ENCODE measurements at regions not wholly inside any gene's neighbourhood (a gene's known extent, or its start where the extent isn't known, plus 50 kb on each side); places are given as distances from the start of the nearest gene placed in this dataset.

DNA sequence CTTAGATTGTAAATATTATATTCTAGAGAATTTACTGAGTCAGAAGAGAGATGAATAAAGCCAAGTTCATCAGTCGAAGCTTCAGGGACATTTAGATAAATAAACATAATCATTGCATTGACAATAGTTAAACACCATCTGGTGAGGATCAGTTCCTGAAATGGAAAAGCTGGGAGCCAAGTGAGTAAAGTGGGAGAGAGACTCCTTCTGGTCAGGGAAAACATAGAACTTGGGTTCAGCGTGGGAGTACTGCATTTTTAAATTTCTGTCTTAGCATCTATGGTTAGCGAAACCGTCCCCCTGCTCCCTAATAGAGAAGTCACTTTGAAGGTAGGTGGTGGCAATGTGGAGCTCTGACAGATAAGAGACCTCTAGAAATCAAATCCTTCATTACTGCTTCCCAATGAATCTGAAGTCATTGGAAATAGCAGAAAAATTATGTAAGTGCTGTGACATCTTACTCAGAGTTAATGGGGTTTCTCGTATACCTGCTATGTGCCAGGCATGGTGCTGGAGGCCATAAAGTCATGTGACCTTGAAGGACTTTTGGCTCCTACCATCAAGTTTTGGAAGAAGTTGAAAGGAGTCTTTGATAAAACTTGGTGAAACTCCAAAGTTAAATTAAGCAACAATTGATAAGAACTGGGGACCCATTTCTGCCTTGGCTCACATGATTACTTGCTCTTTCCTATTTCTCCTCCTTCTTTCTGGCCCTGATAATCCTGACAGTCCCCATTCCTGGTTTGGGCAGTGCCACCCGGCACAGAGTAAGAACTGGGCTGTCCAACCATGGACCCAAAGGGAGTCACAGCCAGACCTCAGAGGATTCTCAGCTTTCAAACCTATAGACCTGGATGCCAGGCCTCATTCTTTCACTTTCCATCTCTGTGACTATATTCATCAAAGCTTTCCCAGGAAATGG lies 211.2 kb downstream of the C7orf25 start:
- Mint-ChIP-seq H3K27ac (ENCODE audit: low read depth) (no peak overlapping the region), H3K27me3 (no peaks in the 10 kb centered on the region), H3K9me3 (peaks cover 5% of the 10 kb centered on the region), H3K4me1 (no peaks in the 10 kb centered on the region), H3K36me3 (ENCODE audit: insufficient read depth) (no peaks in the 10 kb centered on the region), H3K4me3 (no peak overlapping the region)
- DNase-seq (ENCODE audit: low spot score in 2 of 2) (no peak), ATAC-seq (replicated peaks; ENCODE audit: extremely low read depth, poor library complexity, severe bottlenecking) (no peak)

DNA sequence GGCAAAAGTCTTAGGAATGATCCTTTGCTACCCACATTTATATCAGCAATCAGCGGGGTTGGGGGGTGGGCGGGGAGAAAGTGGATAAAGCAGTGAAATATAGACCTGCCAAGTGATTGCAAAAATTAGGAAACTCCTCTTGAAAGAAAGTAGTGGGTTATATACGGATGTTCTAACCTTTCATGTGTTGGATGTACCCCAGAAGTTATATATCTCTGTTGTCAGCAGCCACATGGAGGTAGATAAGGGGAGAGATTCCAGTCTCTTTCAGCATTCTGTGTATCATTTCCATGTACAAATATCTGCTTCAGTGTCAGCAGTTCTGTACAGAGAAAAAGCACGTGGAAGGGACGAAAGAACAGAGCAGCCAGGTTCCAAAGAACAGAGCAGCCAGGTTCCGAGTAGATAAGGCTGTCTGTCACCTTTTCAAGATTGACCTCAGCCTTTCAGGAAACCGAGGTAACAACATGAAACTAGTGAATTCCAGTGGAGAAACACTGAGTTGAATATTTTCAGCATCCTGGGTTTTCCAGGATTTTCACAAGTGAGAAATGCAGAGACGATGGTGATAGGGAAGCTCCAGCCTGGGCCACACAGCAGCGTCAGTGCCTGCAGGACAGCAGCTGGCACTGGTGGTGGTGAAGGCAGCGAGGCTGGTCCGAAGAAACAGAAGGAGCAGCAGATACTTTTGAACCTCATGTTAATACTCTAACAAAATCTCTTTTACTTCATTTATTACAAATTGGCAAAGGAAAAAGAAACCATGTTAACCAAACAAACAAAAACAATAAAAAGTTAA lies 212.3 kb downstream of the C7orf25 start:
- Mint-ChIP-seq H3K27ac (ENCODE audit: low read depth) (no peak overlapping the region), H3K4me3 (no peak overlapping the region)
- ATAC-seq (replicated peaks; ENCODE audit: extremely low read depth, poor library complexity, severe bottlenecking), result no peak

DNA sequence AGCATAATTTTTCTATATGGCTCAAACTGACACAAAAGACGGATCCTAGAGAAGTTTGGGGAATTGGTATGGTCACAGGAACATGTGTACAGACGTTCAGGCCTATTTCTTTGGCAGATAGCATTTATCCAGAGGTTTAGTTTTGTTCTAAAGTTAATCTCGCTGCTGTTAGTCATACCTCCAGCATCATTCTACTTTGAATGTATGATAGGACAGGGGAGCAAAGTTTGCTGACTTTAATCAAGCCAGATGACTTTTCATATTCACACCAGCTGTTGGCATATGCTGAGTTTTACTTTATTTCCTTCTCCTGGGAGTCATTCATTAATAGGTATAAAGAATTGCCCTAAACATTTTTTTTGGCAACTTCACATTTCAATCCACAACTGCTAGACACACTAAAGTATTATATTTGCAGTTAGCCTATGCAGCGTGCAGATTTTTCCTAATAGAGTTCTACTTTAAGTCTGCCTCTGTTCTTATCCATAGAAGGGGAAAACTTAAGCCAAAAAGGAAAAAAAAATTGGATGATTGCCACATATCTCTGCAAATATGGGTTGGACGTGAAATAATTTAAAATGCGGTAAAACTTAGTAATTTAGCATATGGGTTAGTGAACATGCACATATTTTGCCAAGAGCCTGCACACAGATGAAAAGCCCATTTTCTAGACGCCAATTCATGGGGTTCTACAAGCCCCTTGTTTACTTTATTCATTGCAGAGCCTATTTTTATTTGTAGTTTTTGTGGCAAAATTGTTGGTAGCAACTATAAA lies 213.1 kb downstream of the C7orf25 start:
- DNase-seq (ENCODE audit: low spot score in 2 of 2) (no peak), ATAC-seq (replicated peaks; ENCODE audit: extremely low read depth, poor library complexity, severe bottlenecking) (no peak)
- no peaks in the 10 kb centered on the region for H3K4me1 Mint-ChIP-seq
- H3K9me3 Mint-ChIP-seq, result peaks cover 5% of the 10 kb centered on the region
- no peak overlapping the region for H3K4me3 Mint-ChIP-seq
- no peak overlapping the region for H3K27ac Mint-ChIP-seq (ENCODE audit: low read depth)
- H3K36me3 Mint-ChIP-seq (ENCODE audit: insufficient read depth), result no peaks in the 10 kb centered on the region
- no peaks in the 10 kb centered on the region for H3K27me3 Mint-ChIP-seq

More for the DNA sequence above, 212.3 kb downstream of the C7orf25 start:
- H3K36me3 Mint-ChIP-seq (ENCODE audit: insufficient read depth), result no peaks in the 10 kb centered on the region
- H3K4me1 Mint-ChIP-seq, result no peaks in the 10 kb centered on the region
- peaks cover 5% of the 10 kb centered on the region for H3K9me3 Mint-ChIP-seq
- DNase-seq (ENCODE audit: low spot score in 2 of 2), result no peak
- no peaks in the 10 kb centered on the region for H3K27me3 Mint-ChIP-seq

DNA sequence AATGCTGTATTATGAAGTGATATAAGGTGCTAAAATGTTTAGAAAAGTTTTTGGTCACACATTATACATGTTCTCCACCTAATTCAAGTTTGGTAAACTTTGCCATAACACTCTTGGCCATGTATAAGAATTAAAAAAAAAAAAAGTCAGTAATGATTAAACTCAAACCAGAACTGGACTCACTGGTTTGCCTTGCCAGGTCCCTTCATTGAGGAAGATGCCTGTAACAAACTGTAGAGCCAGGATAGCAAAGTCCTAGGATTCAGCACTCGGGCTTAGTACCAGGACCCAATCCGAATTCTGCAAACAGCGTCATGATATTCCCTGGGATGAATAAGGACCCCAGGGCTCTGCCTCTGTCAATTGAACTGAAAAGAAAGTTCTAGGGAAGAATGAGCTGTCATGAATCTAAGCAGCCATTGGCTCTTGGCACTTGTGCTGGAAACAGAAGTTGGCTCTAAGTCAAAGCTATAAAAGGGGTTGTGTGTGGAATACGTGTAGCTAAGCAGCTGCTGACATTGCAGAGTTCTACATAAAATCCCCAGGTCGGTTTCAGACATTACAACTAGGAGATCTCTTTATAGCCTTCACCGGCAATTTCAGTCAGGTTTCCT lies 216.9 kb downstream of the C7orf25 start:
- Mint-ChIP-seq H3K4me3 (no peak overlapping the region), H3K36me3 (ENCODE audit: insufficient read depth) (no peaks in the 10 kb centered on the region), H3K27ac (ENCODE audit: low read depth) (no peak overlapping the region), H3K9me3 (peaks cover 5% of the 10 kb centered on the region), H3K27me3 (no peaks in the 10 kb centered on the region), H3K4me1 (no peaks in the 10 kb centered on the region)
- DNase-seq (ENCODE audit: low spot score in 2 of 2), result no peak
- ATAC-seq (replicated peaks; ENCODE audit: extremely low read depth, poor library complexity, severe bottlenecking), result no peak

DNA sequence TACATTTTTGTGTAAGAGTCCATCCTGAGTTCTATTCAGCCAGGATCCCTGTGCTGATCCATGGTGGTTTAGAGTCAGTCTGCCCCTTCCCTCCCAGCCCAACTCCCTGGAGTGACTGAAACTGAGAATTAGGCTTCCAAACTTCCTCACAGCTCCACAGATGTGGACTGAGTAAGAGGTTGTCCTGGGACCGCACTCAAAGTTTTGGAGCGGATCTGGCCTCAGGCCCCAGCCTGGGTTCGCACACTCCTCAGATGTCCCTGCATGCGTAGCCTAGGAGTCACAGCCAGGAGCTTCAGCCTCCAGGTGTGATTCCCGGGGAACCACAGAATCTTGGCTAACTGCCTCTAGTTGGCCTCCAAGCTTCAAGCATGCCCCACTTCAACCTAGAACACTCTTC lies 218.1 kb downstream of the C7orf25 start:
- no peaks in the 10 kb centered on the region for H3K4me1 Mint-ChIP-seq
- peaks cover 5% of the 10 kb centered on the region for H3K9me3 Mint-ChIP-seq
- DNase-seq (ENCODE audit: low spot score in 2 of 2), result no peak
- no peaks in the 10 kb centered on the region for H3K27me3 Mint-ChIP-seq
- no peak overlapping the region for H3K27ac Mint-ChIP-seq (ENCODE audit: low read depth)
- no peak overlapping the region for H3K4me3 Mint-ChIP-seq
- no peak for ATAC-seq (replicated peaks; ENCODE audit: extremely low read depth, poor library complexity, severe bottlenecking)
- H3K36me3 Mint-ChIP-seq (ENCODE audit: insufficient read depth), result no peaks in the 10 kb centered on the region

DNA sequence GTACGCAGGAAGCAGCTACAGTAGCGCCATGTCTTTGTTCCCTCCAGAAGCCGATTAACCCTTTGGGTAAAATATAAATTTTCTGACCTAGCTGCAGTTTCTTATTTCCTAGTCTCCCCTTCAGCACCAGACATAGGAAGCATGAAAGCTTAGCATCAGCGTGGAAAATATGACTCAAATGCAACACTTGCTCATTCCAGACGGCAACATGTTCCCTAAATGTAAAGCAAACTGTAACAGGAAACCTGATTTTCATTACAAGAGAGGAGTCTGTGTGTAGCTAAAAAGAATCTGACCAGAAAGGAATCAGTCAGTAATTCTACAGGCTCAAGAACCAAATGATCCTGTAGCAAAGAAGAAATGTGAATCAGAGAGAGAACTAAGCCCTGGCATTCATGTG lies 219.2 kb downstream of the C7orf25 start:
- H3K36me3 Mint-ChIP-seq (ENCODE audit: insufficient read depth), result no peaks in the 10 kb centered on the region
- no peak for DNase-seq (ENCODE audit: low spot score in 2 of 2)
- no peak overlapping the region for H3K27ac Mint-ChIP-seq (ENCODE audit: low read depth)
- ATAC-seq (replicated peaks; ENCODE audit: extremely low read depth, poor library complexity, severe bottlenecking), result no peak
- no peak overlapping the region for H3K4me3 Mint-ChIP-seq
- peaks cover 5% of the 10 kb centered on the region for H3K9me3 Mint-ChIP-seq
- H3K4me1 Mint-ChIP-seq, result no peaks in the 10 kb centered on the region
- no peaks in the 10 kb centered on the region for H3K27me3 Mint-ChIP-seq

DNA sequence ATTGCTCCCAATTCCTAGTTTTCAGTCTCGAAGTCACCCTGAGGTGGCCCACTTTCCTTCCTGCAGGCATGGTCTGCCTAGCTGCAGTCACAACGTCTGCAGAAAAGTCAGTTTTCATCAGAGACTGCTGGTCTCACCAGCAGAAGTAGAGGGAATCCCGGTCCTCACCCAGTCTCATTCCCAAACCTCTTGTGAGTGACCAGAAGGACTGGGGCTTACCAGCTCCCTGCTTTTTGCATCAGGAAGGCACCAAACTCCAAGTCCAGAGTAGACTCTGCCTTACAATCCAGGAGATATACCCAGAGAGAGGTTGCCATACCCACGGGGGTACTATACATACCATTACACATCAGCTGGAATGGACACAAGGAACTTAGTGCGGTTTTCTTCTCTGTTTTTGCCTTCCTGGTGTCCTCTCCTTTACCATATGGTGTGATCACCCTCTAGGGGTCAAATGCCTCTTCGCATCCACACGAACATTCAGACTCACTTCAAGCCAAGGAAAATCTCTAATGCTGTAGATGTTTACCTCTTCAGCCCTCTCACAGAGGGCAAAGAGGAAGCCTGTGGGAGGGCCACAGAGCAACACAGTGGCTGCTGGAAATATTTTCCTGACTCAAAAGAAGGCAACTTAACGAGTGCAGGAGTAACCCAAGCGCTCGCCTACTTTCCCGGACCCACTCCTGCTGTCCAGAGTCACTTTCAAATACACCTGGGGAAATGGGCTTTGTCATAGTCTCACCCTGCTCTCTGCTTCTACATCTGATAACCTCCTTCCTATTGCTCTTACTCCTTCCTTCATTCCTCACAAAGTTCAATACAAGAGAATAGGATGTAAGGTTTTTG lies 220.9 kb downstream of the C7orf25 start:
- no peaks in the 10 kb centered on the region for H3K36me3 Mint-ChIP-seq (ENCODE audit: insufficient read depth)
- H3K27me3 Mint-ChIP-seq, result no peaks in the 10 kb centered on the region
- H3K27ac Mint-ChIP-seq (ENCODE audit: low read depth), result no peak overlapping the region
- H3K4me3 Mint-ChIP-seq, result no peak overlapping the region
- H3K4me1 Mint-ChIP-seq, result no peaks in the 10 kb centered on the region
- ATAC-seq (replicated peaks; ENCODE audit: extremely low read depth, poor library complexity, severe bottlenecking), result no peak
- DNase-seq (ENCODE audit: low spot score in 2 of 2), result no peak
- H3K9me3 Mint-ChIP-seq, result no peaks in the 10 kb centered on the region

DNA sequence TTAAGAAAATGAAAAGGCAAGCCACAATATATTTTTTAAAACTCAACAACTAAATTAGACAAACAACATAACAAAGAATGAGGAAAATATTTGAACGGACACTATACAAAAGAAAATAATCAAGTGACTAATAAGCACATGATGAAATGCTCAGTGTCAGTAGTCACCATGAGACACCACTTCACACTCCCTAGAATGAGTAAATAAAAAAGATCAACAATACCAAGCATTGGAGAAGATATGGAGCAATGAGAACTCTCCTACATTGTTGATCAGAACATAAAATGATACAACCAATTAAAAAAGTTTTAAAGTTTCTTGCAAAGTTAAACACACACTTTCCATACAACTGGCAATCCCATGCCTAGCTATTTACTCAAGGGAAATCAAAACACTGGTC lies 222.2 kb downstream of the C7orf25 start:
- H3K27me3 Mint-ChIP-seq, result peaks cover 12% of the 10 kb centered on the region
- ATAC-seq (replicated peaks; ENCODE audit: extremely low read depth, poor library complexity, severe bottlenecking), result no peak
- no peak overlapping the region for H3K27ac Mint-ChIP-seq (ENCODE audit: low read depth)
- H3K36me3 Mint-ChIP-seq (ENCODE audit: insufficient read depth), result no peaks in the 10 kb centered on the region
- no peak overlapping the region for H3K4me3 Mint-ChIP-seq
- peaks cover 3% of the 10 kb centered on the region for H3K9me3 Mint-ChIP-seq
- H3K4me1 Mint-ChIP-seq, result no peaks in the 10 kb centered on the region
- DNase-seq (ENCODE audit: low spot score in 2 of 2), result no peak

DNA sequence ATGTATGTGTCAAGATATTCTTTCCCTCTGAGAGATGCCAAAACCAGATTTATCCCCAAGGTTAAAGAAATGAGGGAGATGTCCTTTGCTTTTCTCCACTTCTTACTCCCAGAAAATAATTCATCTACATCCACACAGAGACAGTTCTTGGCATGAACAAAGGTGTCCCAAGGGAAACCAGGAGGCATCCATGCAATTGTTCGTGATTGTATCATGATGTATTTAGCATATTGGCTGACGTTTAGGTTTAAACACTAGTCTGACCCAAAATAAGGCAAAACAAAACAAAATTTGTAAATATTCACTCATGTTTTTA lies 223.9 kb downstream of the C7orf25 start:
- ATAC-seq (replicated peaks; ENCODE audit: extremely low read depth, poor library complexity, severe bottlenecking) (no peak), DNase-seq (ENCODE audit: low spot score in 2 of 2) (no peak)
- H3K27me3 Mint-ChIP-seq, result peaks cover 21% of the 10 kb centered on the region
- no peaks in the 10 kb centered on the region for H3K36me3 Mint-ChIP-seq (ENCODE audit: insufficient read depth)
- H3K27ac Mint-ChIP-seq (ENCODE audit: low read depth), result no peak overlapping the region
- peaks cover 14% of the 10 kb centered on the region for H3K9me3 Mint-ChIP-seq
- H3K4me3 Mint-ChIP-seq, result no peak overlapping the region
- no peaks in the 10 kb centered on the region for H3K4me1 Mint-ChIP-seq

DNA sequence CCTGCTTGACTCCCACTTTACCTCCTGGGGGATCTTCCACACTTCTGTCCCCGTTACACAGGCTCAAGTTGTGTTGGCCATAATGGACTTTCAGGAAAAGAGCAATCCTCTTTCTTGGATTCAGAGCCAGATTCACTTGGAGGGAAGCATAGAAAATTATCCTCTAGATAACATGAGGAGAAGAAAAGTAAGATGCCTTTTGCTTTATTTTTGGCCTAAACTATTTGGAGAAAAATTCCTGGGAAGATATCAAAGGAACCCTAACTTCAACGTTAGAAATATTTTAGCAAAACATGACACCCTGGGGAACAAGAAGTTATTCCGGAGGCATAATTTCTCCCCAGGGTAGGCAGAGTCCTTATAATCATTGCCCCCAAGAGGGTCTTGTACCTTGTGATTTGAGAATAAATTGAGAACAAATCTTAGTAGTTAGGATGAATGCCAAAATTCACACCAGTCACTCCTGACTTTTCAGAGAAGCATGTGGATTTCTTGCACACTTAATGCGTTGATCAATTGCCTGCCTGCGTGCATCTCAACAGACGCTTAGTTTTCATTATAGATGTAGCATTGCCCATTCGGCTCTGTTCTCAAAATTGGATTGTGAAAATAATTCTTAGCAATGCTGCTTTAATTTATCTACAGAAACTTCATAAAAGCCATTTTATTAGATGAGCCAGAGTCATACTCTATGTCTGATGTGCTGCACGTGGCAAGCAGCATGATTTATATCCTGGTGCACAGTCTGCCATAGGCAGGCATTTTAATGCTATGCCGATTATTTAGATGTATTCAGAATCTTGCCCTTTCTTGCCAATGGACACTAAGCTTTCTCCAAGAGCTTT lies 224.4 kb downstream of the C7orf25 start:
- Mint-ChIP-seq H3K4me3 (no peak overlapping the region), H3K27ac (ENCODE audit: low read depth) (no peak overlapping the region), H3K27me3 (peaks cover 21% of the 10 kb centered on the region), H3K4me1 (no peaks in the 10 kb centered on the region), H3K36me3 (ENCODE audit: insufficient read depth) (no peaks in the 10 kb centered on the region), H3K9me3 (peaks cover 14% of the 10 kb centered on the region)
- ATAC-seq (replicated peaks; ENCODE audit: extremely low read depth, poor library complexity, severe bottlenecking) (no peak), DNase-seq (ENCODE audit: low spot score in 2 of 2) (no peak)

DNA sequence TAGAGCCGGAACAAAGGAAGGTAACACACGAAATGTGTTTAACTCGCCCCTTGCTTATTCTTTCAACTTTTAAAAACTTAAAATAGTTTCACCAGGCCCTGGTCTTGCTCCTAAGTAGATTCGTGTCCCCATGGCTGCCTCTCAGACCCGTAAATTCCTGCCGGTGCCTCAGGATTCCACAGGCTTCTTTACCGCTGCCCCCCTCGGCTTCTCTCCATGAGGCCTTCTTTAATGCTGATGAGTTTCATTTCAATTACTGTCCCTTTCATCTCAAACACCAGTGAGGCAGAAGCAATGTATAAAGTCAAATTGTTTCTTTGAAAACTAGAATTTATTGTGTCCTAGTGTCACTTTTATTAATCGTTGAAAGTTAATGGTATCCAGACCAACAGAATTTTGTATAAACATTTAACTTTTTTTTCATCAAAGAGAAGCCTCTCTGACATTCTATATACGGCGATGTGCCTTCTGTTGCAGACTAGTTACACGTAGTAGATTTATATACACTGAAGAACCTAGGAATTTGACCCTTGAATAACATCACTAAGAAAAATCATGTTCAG lies 225.2 kb downstream of the C7orf25 start:
- H3K4me1 Mint-ChIP-seq, result no peaks in the 10 kb centered on the region
- peaks cover 14% of the 10 kb centered on the region for H3K9me3 Mint-ChIP-seq
- no peak for ATAC-seq (replicated peaks; ENCODE audit: extremely low read depth, poor library complexity, severe bottlenecking)
- H3K27me3 Mint-ChIP-seq, result peaks cover 21% of the 10 kb centered on the region
- H3K27ac Mint-ChIP-seq (ENCODE audit: low read depth), result no peak overlapping the region
- H3K4me3 Mint-ChIP-seq, result no peak overlapping the region
- DNase-seq (ENCODE audit: low spot score in 2 of 2), result no peak
- H3K36me3 Mint-ChIP-seq (ENCODE audit: insufficient read depth), result no peaks in the 10 kb centered on the region
